Lower lobe of right lung (tissue), 2 donors: ENCODE measurements at regions not wholly inside any gene's neighbourhood (a gene's known extent, or its start where the extent isn't known, plus 50 kb on each side); places are given as distances from the start of the nearest gene placed in this dataset.

Source experiments
- ATAC-seq, 2 donors: fragments of 200-7000 bp; cut with Tn5 transposase; one replicate each; pipeline ENCODE4 v1.9.1; 2020 to 2022; ENCODE audit warnings: mild to moderate bottlenecking in 2 of 2, moderate library complexity in 2 of 2
- DNase-seq: peaks from one replicate; pipeline ENCODE4 v3.0.0-alpha.2; 2020
- H3K27ac ChIP-seq: fragments of 200-600 bp; one replicate; pipeline ENCODE4 v1.8.0; 2022
- H3K27me3 ChIP-seq: fragments of 200-600 bp; one replicate; pipeline ENCODE4 v1.8.0; 2022; ENCODE audit warnings: low read depth
- H3K36me3 ChIP-seq: fragments of 200-600 bp; one replicate; pipeline ENCODE4 v1.8.0; 2022; ENCODE audit warnings: mild to moderate bottlenecking
- H3K4me1 ChIP-seq: fragments of 200-600 bp; one replicate; pipeline ENCODE4 v1.8.0; 2022
- H3K4me3 ChIP-seq: fragments of 200-600 bp; one replicate; pipeline ENCODE4 v1.8.0; 2022; ENCODE audit warnings: mild to moderate bottlenecking
- H3K9me3 ChIP-seq: fragments of 200-600 bp; one replicate; pipeline ENCODE4 v1.8.0; 2022
- intact Hi-C: fragments of 100-400 bp; cut with DNase I; formaldehyde crosslinking; loops from one replicate; pipeline ENCODE4 v1.11.0; 2022
- TF ChIP-seq, protein P1 (sequence below): fragments of 200-600 bp; IDR thresholded peaks from one replicate; pipeline ENCODE4 v1.8.0; 2022; ENCODE audit warnings: antibody characterized with exemption, mild to moderate bottlenecking
- donor health status: DM: no; HTN: yes; CAD: no; lungs with severe emphysema.

DNA sequence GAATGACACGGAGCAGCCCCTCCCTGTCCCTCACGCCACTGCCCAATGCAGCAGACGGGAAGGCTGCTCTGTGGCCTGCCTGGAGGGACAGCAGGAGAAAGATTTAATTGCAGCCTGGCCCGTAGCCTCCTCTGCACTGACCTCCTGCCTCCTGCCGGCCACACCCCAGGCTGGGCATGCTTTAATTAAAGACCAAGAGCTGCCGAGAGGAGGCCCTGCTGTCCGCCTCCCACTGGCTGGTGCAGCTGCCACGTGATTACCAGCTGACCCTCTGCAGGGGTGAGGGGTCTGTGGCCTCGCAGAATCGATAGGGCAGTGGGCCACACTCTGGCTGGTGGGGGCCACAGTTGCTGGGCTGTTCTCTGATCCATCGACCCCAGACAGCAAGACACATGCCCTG, 100.2 kb upstream of the PRR23E start:
- Histone ChIP-seq H3K9me3 (no peaks in the 10 kb centered on the region), H3K36me3 (no peaks in the 10 kb centered on the region), H3K4me3 (no peak overlapping the region), H3K4me1 (no peaks in the 10 kb centered on the region), H3K27me3 (no peaks in the 10 kb centered on the region), H3K27ac (no peak overlapping the region)
- intact Hi-C loops = no loop called here
- no peak for ATAC-seq
- no peak for DNase-seq
- TF ChIP-seq, protein P1, sequence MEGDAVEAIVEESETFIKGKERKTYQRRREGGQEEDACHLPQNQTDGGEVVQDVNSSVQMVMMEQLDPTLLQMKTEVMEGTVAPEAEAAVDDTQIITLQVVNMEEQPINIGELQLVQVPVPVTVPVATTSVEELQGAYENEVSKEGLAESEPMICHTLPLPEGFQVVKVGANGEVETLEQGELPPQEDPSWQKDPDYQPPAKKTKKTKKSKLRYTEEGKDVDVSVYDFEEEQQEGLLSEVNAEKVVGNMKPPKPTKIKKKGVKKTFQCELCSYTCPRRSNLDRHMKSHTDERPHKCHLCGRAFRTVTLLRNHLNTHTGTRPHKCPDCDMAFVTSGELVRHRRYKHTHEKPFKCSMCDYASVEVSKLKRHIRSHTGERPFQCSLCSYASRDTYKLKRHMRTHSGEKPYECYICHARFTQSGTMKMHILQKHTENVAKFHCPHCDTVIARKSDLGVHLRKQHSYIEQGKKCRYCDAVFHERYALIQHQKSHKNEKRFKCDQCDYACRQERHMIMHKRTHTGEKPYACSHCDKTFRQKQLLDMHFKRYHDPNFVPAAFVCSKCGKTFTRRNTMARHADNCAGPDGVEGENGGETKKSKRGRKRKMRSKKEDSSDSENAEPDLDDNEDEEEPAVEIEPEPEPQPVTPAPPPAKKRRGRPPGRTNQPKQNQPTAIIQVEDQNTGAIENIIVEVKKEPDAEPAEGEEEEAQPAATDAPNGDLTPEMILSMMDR = no peak

- no peak overlapping the region for H3K27ac ChIP-seq
- DNase-seq (no peak), ATAC-seq (no peak)
- no peaks in the 10 kb centered on the region for H3K4me1 ChIP-seq
- no peaks in the 10 kb centered on the region for H3K36me3 ChIP-seq
- intact Hi-C loops = no loop called here
- no peaks in the 10 kb centered on the region for H3K27me3 ChIP-seq
- no peaks in the 10 kb centered on the region for H3K9me3 ChIP-seq
- H3K4me3 ChIP-seq = no peak overlapping the region
- TF ChIP-seq, protein P1 = no peak
Measured at GRCh38 chr3:127093312-127093711, 99.6 kb upstream of the PRR23E start.

DNA sequence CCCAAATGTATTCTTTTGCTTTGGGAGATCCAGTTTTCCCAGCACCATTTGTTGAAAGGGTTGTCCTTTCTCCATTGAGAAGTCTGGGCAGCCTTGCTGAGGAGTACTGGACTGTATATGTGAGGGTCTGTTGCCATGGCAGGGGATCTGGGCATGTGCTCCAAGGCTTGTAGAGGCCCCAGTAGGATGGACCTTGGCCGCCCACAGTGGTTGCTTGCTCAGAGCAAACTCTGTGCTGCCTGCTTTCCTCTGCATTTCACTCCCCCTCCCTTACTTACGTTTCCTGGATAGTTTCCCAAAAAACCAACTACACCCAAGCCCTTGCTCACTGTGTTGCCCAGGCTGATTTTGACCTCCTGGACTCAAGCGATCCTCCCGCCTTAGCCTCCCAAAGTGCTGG, 97.2 kb upstream of the PRR23E start:
- H3K4me3 ChIP-seq = no peak overlapping the region
- H3K9me3 ChIP-seq = no peaks in the 10 kb centered on the region
- no peaks in the 10 kb centered on the region for H3K4me1 ChIP-seq
- H3K27me3 ChIP-seq = no peaks in the 10 kb centered on the region
- no peaks in the 10 kb centered on the region for H3K36me3 ChIP-seq
- intact Hi-C loops = no loop called here
- H3K27ac ChIP-seq = no peak overlapping the region
- DNase-seq (no peak), ATAC-seq (no peak)
- TF ChIP-seq, protein P1 = no peak

DNA sequence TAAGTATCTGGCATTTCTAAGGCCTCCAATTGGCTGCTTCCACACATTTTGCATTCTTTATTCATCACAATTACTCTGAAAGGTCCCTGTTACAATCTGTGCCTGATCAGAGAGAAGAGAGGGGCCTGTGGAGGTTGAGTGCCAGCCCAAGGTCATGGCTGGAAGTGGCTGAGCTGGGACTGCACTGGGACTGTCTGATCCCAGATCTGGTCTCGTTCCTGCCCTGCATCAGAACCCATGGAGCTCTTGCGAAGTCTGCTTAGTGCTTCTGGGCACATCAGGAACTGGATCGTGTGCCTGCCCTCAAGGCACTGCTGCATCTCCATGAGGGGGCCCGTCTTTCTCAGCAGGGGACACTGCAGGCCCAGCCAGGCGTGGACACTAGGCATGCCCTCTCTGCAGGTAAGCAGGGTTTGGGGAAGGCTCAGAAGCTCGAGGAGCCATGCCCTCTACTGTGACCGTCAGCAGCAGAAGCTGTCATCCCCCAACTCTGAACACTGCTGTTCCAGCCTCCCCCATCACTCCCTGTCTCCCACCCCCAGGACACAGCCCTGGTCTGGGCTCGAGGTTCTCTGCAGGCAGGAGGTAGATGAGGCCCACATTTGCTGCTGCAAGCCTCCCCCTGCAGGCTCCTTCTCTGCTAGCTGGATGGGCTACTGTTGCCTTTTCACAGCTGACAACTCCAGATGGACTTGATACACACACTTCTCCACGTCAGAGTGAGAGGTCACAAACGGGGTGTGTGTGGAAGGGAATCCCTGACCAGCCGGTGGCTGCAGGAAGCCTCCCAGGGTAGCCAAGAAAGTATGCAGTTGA, 96.5 kb upstream of the PRR23E start:
- intact Hi-C loops = no loop called here
- Histone ChIP-seq H3K9me3 (no peaks in the 10 kb centered on the region), H3K4me3 (no peak overlapping the region), H3K4me1 (no peaks in the 10 kb centered on the region), H3K27ac (no peak overlapping the region), H3K27me3 (no peaks in the 10 kb centered on the region), H3K36me3 (no peaks in the 10 kb centered on the region)
- TF ChIP-seq, protein P1 = no peak
- DNase-seq (no peak), ATAC-seq (no peak)

GRCh38 chr3:127097072-127097405, 95.9 kb upstream of the PRR23E start:
- Histone ChIP-seq H3K27me3 (no peaks in the 10 kb centered on the region), H3K4me3 (no peak overlapping the region), H3K4me1 (no peaks in the 10 kb centered on the region), H3K27ac (no peak overlapping the region), H3K36me3 (no peaks in the 10 kb centered on the region), H3K9me3 (no peaks in the 10 kb centered on the region)
- TF ChIP-seq, protein P1 = no peak
- no peak for DNase-seq
- ATAC-seq = no peak
- intact Hi-C loops = no loop called here
